Activated T-cell treated with anti-CD3 and anti-CD28 coated beads for 1 hour (primary cell): ENCODE measurements at regions not wholly inside any gene's neighbourhood (a gene's known extent, or its start where the extent isn't known, plus 50 kb on each side); places are given as distances from the start of the nearest gene placed in this dataset.
"Not testable (repeated sequence)": the region's sequence is repeated elsewhere in the genome, so short reads cannot be mapped to it uniquely, and the experiment has no call there.

ENCODE experiments used
- DNase-seq: peaks from one replicate; pipeline ENCODE4 v3.0.0-alpha.2; 2020; ENCODE audit warnings: low read depth

DNA sequence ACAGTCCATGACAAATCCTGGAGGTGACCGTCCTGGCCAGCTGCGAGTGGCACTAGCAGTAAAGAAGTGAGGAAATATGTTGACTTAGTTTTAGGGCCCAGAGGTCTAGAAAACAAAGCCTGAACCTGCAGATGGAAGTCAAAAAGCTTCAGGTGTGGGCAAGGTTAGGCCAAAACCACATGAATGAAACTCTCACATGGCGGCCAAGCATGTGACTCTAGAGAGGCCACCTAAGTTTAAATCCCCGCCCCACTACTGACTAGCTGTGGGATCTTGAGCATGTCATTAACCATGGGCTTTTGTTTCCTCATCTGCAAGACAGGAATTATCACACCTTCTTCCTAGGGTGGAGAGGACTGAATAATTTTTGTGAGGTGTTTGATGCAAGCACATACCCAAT is 148.2 kb upstream of the DAB1 start:
- DNase-seq = no peak

- DNase-seq = not testable (repeated sequence)
Observed at GRCh38 chr1:57558066-57558465, 134.2 kb upstream of the DAB1 start.

DNA sequence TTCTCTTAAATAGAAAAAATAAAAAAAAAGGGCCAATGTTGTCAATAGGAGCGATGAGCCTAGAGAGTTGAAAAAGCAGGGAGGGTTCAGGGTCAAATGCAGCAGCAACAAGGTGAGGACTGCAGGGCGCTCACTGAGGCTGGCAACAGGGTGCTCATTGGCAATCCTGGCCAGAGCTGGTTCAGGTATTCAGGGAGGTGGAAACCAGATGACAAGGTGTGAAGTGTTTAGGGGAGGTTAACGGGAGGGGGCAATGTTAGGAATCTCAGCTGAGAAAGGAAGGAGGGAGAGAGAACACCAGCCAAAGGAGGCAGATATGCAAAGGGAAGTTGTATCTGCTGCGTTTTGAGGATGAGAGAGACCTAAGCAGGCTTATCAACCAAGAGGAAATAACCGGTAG is 129.8 kb upstream of the DAB1 start:
- DNase-seq = no peak

DNA sequence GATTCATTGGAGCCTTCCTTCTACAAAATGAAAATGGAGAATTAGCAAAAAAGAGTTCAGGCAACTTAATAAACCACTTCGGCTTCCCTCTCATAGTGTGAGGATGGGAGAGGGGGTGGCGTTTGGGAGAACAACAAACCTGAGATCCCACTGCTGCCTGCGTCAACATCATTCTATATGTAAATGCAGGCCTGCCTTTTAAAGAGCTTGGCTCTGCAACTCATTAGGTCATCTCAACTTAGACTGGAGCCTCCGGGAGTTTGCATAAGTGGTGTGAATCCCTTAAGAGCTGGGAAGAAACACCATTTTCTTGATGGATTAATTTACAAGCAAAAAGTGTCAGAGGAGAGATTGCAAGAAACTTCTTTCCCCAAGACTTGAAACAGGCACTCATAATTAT is 127.6 kb upstream of the DAB1 start:
- no peak for DNase-seq

DNA sequence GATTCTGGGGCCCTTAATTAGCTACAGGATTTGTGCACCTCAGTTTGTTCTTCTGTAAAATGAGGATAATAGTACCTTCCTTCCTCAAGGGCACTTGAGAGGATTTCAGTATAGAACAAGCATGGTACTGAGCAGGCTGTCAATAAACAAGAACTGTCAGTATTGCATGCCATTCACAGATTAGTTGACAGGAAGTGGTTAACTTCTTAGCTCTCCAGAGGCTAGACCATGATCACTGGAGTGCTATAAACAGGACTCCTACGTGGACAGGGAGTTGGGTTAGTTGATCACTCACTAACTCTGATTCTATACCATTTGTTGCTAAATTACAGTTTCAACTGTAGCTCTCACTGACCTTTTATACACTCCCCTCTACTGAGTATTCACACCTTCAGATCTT is 126.2 kb upstream of the DAB1 start:
- no peak for DNase-seq

- no peak for DNase-seq
Observed at GRCh38 chr1:57549300-57549699, 125.4 kb upstream of the DAB1 start.

- DNase-seq = no peak
Observed at GRCh38 chr1:57546549-57547330, 122.9 kb upstream of the DAB1 start.

GRCh38 chr1:57544345-57544744 is 120.5 kb upstream of the DAB1 start:
- no peak for DNase-seq

DNA sequence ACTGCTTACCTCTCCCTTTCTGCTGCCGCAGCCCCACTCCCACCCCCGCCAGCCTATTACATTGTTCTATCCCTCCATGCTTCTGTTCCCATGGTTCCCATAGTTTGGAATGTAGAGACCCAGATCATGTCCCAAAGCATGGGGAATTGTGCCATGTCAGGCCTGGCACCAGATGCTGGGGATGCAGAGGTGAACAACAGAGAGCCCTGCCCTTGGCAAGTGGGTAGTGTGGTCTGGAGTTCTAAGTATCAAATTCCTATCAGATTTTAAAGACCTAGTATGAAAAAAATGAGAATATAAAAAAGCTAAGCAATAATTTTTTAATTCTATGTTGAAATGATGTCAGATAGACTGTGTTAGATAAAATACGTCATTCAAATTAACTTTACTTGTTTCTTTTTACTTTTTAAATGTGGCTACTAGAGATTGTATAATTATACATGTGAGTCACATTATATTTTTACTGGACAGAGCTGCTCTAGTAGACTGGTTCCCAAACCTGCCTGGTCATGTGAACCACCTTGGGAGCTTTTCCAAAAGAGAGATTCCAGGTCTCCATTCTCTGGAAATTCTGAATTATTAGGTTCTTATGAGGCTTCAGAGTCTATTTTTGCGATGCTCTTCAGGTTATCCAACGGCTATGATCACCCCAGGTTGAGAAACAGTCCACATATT is 113.0 kb upstream of the DAB1 start:
- DNase-seq = no peak

DNA sequence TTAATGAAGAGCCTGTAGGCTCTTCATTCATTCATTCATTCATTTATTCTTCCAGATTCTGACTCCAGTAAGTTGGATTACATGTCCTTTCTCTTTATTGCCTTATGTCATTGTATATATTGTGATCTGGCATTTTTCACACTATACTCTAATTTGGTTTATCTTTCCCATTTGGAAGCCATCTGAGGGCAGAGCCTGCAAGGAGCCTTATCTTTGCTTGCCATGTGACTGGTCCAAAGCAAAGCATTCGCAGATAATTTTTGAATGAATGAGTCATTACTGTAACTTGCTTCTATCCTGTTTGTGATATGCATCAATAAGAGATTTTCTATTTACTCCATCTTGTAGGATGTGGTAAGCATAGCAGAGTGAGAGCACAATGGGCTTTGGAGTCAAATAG is 108.4 kb upstream of the DAB1 start:
- no peak for DNase-seq

- DNase-seq = not testable (repeated sequence)
Observed at GRCh38 chr1:57530911-57531260, 107.0 kb upstream of the DAB1 start.

GRCh38 chr1:57530206-57530910 is 106.5 kb upstream of the DAB1 start:
- DNase-seq = no peak

DNA sequence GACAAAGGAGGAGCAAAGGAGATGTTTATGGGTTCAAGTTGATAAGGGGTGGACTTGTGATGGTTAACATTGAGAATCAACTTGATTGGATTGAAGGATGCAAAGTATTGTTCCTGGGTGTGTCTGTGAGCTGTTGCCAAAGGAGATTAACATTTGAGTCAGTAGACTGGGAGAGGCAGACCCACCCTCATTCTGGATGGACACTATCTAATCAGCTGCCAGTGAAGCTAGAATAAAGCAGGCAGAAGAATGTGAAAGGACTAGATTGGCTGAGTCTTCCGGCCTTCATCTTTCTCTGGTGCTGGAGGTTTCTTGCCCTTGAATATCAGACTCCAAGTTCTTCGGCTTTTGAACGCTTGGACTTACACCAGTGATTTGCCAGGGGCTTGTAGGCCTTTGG is 98.7 kb upstream of the DAB1 start:
- no peak for DNase-seq

GRCh38 chr1:57520743-57521515 is 97.1 kb upstream of the DAB1 start:
- DNase-seq = no peak

- DNase-seq = no peak
Observed at GRCh38 chr1:57518496-57518895, 94.6 kb upstream of the DAB1 start.

GRCh38 chr1:57517587-57518374 is 93.9 kb upstream of the DAB1 start:
- no peak for DNase-seq

- DNase-seq = no peak
Observed at GRCh38 chr1:57512386-57512785, 88.5 kb upstream of the DAB1 start.

DNA sequence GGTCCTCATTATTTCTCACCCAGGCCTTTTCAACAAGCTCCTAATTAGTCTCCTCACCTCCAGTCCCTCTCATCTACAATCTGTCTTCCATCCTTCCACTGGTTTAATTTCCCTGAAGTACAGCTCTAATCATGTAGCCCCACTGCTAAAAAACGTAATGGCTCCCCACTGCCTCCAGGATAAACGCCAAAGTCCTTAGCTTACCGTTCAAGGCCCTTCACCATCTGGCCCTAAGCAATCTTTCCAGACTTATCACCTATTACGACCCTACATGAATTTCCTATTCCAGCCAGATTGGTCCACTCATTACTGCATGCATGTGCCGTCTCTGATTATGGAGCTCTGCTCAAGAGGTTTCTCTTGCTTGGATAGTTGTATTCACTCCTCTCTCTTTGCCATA is 83.1 kb upstream of the DAB1 start:
- no peak for DNase-seq

DNA sequence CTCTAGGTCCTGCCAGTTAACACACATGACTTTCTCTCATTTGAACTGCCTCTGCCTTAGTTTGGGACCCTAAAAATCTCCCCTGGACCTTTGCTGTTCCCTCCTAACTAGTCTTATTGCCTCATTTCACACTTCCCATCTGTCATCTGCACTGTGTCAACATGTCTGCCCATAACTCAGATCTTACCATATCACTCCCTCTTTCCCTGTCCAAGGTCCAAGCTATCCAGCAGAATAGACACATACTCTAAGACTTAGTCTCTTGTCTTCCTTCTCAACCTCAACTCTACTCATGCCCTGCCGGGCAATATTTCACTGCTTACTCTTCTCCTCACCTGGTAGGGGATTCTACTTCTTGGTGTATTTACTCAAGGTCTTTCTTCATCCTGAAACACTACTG is 79.5 kb upstream of the DAB1 start:
- no peak for DNase-seq

GRCh38 chr1:57500136-57500830 is 76.4 kb upstream of the DAB1 start:
- DNase-seq = no peak

GRCh38 chr1:57494530-57495079 is 70.7 kb upstream of the DAB1 start:
- DNase-seq = no peak
